Suppressor macrophage (primary cell): ENCODE measurements at regions not wholly inside any gene's neighbourhood (a gene's known extent, or its start where the extent isn't known, plus 50 kb on each side); places are given as distances from the start of the nearest gene placed in this dataset.
"Not testable (repeated sequence)": the region's sequence is repeated elsewhere in the genome, so short reads cannot be mapped to it uniquely, and the experiment has no call there.

Experiments
- DNase-seq, 4 experiments: peaks; one replicate each; pipeline ENCODE4 v3.0.0-alpha.2; 2020 to 2022

- not testable (repeated sequence) for DNase-seq
Observed at GRCh38 chrX:45982958-45983727, 562.1 kb downstream of the ZNF674 start.

GRCh38 chrX:45980726-45981125 lies 564.5 kb downstream of the ZNF674 start:
- DNase-seq: no peak

- no peak for DNase-seq
Observed at GRCh38 chrX:45975633-45976032, 569.6 kb downstream of the ZNF674 start.

- no peak for DNase-seq
Observed at GRCh38 chrX:45972636-45973035, 572.6 kb downstream of the ZNF674 start.

GRCh38 chrX:45959567-45959966 lies 585.7 kb downstream of the ZNF674 start:
- DNase-seq: no peak

GRCh38 chrX:45956191-45956870 lies 588.9 kb downstream of the ZNF674 start:
- no peak for DNase-seq

- DNase-seq: no peak
Observed at GRCh38 chrX:45955661-45956060, 589.6 kb downstream of the ZNF674 start.

GRCh38 chrX:45954026-45954425 lies 591.2 kb downstream of the ZNF674 start:
- no peak for DNase-seq

- DNase-seq: no peak
Observed at GRCh38 chrX:45952030-45952429, 593.2 kb downstream of the ZNF674 start.

- DNase-seq: peak in 3 of 4 experiments; percentile 1 to 30 (median 1)
Observed at GRCh38 chrX:45935408-45935807, 609.8 kb downstream of the ZNF674 start.

- DNase-seq: no peak
Observed at GRCh38 chrX:45912316-45912715, 632.9 kb downstream of the ZNF674 start.

- no peak for DNase-seq
Observed at GRCh38 chrX:45907786-45908185, 637.4 kb downstream of the ZNF674 start.

- DNase-seq: no peak
Observed at GRCh38 chrX:45903781-45904201, 641.4 kb downstream of the ZNF674 start.

- DNase-seq: peak in 1 of 4 experiments; percentile 3
Observed at GRCh38 chrX:45900766-45901615, 644.2 kb downstream of the ZNF674 start.

GRCh38 chrX:45894864-45895645 lies 650.2 kb downstream of the ZNF674 start:
- peak in 1 of 4 experiments; percentile 1 for DNase-seq

GRCh38 chrX:45889471-45889870 lies 655.8 kb downstream of the ZNF674 start:
- DNase-seq: no peak

GRCh38 chrX:45888518-45888917 lies 656.7 kb downstream of the ZNF674 start:
- no peak for DNase-seq

GRCh38 chrX:45885931-45886330 lies 659.3 kb downstream of the ZNF674 start:
- no peak for DNase-seq

GRCh38 chrX:45879512-45879911 lies 665.7 kb downstream of the ZNF674 start:
- no peak for DNase-seq

GRCh38 chrX:45876206-45876605 lies 669.0 kb downstream of the ZNF674 start:
- DNase-seq: no peak

- no peak for DNase-seq
Observed at GRCh38 chrX:45873781-45874180, 671.4 kb downstream of the ZNF674 start.

- DNase-seq: no peak
Observed at GRCh38 chrX:45872480-45872879, 671.8 kb upstream of the DIPK2B start.
